ENCODE measurements at regions not wholly inside any gene's neighbourhood (a gene's known extent, or its start where the extent isn't known, plus 50 kb on each side); places are given as distances from the start of the nearest gene placed in this dataset.

GRCh38 chr7:35982600-35982999 lies 170.5 kb upstream of the EEPD1 start:
- Histone ChIP-seq H3K36me3 (no peaks in the 10 kb centered on the region), H3K27me3 (no peaks in the 10 kb centered on the region), H3K4me3 (no peak overlapping the region), H3K9me3 (no peaks in the 10 kb centered on the region), H3K27ac (no peak overlapping the region), H3K4me1 (no peaks in the 10 kb centered on the region)
- DNase-seq (no peak), ATAC-seq (no peak)
- intact Hi-C loops (cut with DNase I): loop anchor here (5.0 to 10.0 kb wide), 2 partner anchors 330 to 332 kb away; no protein-coding TSS in a partner anchor
- TF ChIP-seq CTCF (IDR thresholded peaks at IDR 0.05): no peak
- no peak for TF ChIP-seq POLR2A (IDR thresholded peaks at IDR 0.05)
- 84% methylated on average over 10 of the region's 27 CpGs for WGBS (ENCODE audit: insufficient coverage, low coverage, low lambda C conversion rate, missing lambda C conversion rate)

- intact Hi-C loops (cut with DNase I): loop anchor here (5.0 to 10.0 kb wide), 2 partner anchors 329 to 331 kb away; no protein-coding TSS in a partner anchor
- H3K9me3 ChIP-seq: no peaks in the 10 kb centered on the region
- H3K36me3 ChIP-seq: no peaks in the 10 kb centered on the region
- peaks cover 0 to 8% (median 0%) of the 10 kb centered on the region in 4 donors for H3K4me1 ChIP-seq
- DNase-seq (no peak), ATAC-seq (no peak)
- H3K4me3 ChIP-seq: no peak overlapping the region
- WGBS (ENCODE audit: insufficient coverage, low coverage, low lambda C conversion rate, missing lambda C conversion rate): 100% methylated on average over 1 of the region's 5 CpGs
- TF ChIP-seq POLR2A (IDR thresholded peaks at IDR 0.05): no peak
- TF ChIP-seq CTCF (IDR thresholded peaks at IDR 0.05): no peak
- H3K27me3 ChIP-seq: no peaks in the 10 kb centered on the region
- H3K27ac ChIP-seq: no peak overlapping the region
These were observed 169.4 kb upstream of the EEPD1 start for GRCh38 chr7:35983626-35984025.

- DNase-seq (peak; percentile 82 to 85 (median 83)), ATAC-seq (peak; percentile 93 to 97 (median 97))
- Histone ChIP-seq H3K9me3 (no peaks in the 10 kb centered on the region), H3K36me3 (no peaks in the 10 kb centered on the region), H3K4me1 (peaks cover 0 to 8% (median 0%) of the 10 kb centered on the region in 4 donors), H3K27ac (no peak overlapping the region), H3K4me3 (no peak overlapping the region), H3K27me3 (no peaks in the 10 kb centered on the region)
- TF ChIP-seq CTCF (IDR thresholded peaks at IDR 0.05) (peak; percentile 89 to 96 (median 91)), POLR2A (IDR thresholded peaks at IDR 0.05) (no peak)
- WGBS (ENCODE audit: insufficient coverage, low coverage, low lambda C conversion rate, missing lambda C conversion rate): 18% methylated on average over 6 of the region's 7 CpGs
- intact Hi-C loops (cut with DNase I): loop anchor here in 1 of 2 donors (5.0 to 10.0 kb wide), 2 partner anchors 307 to 330 kb away; no protein-coding TSS in a partner anchor
These were observed 167.8 kb upstream of the EEPD1 start for GRCh38 chr7:35985126-35985754.

- intact Hi-C loops (cut with DNase I): loop anchor here in 1 of 2 donors (5.0 to 10.0 kb wide), 2 partner anchors 305 to 328 kb away; no protein-coding TSS in a partner anchor
These were observed 166.0 kb upstream of the EEPD1 start for GRCh38 chr7:35987016-35987415.

More at GRCh38 chr7:35987016-35987415, 166.0 kb upstream of the EEPD1 start:
- H3K27ac ChIP-seq: no peak overlapping the region
- H3K9me3 ChIP-seq: no peaks in the 10 kb centered on the region
- 93% methylated on average over 2 of the region's 6 CpGs for WGBS (ENCODE audit: insufficient coverage, low coverage, low lambda C conversion rate, missing lambda C conversion rate)
- no peaks in the 10 kb centered on the region for H3K36me3 ChIP-seq
- H3K27me3 ChIP-seq: no peaks in the 10 kb centered on the region
- DNase-seq (no peak), ATAC-seq (no peak)
- TF ChIP-seq POLR2A (IDR thresholded peaks at IDR 0.05): no peak
- TF ChIP-seq CTCF (IDR thresholded peaks at IDR 0.05): no peak
- H3K4me3 ChIP-seq: no peak overlapping the region
- H3K4me1 ChIP-seq: peaks cover 0 to 8% (median 0%) of the 10 kb centered on the region in 4 donors
